ENCODE measurements at regions not wholly inside any gene's neighbourhood (a gene's known extent, or its start where the extent isn't known, plus 50 kb on each side); places are given as distances from the start of the nearest gene placed in this dataset.

- TF ChIP-seq, protein P1, sequence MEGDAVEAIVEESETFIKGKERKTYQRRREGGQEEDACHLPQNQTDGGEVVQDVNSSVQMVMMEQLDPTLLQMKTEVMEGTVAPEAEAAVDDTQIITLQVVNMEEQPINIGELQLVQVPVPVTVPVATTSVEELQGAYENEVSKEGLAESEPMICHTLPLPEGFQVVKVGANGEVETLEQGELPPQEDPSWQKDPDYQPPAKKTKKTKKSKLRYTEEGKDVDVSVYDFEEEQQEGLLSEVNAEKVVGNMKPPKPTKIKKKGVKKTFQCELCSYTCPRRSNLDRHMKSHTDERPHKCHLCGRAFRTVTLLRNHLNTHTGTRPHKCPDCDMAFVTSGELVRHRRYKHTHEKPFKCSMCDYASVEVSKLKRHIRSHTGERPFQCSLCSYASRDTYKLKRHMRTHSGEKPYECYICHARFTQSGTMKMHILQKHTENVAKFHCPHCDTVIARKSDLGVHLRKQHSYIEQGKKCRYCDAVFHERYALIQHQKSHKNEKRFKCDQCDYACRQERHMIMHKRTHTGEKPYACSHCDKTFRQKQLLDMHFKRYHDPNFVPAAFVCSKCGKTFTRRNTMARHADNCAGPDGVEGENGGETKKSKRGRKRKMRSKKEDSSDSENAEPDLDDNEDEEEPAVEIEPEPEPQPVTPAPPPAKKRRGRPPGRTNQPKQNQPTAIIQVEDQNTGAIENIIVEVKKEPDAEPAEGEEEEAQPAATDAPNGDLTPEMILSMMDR (IDR thresholded peaks at IDR 0.05): no peak
- TF ChIP-seq POLR2A (IDR thresholded peaks at IDR 0.05): no peak
These were observed 383.4 kb upstream of the GBE1 start for GRCh38 chr3:82144811-82145210.
